GM21526 (cell line): ENCODE measurements at regions not wholly inside any gene's neighbourhood (a gene's known extent, or its start where the extent isn't known, plus 50 kb on each side); places are given as distances from the start of the nearest gene placed in this dataset.
"Not testable (repeated sequence)": the region's sequence is repeated elsewhere in the genome, so short reads cannot be mapped to it uniquely, and the experiment has no call there.

Experiments
- ATAC-seq: cut with Tn5 transposase; IDR thresholded peaks from one replicate; pipeline ENCODE4 v1.9.1; 2021; ENCODE audit warnings: moderate library complexity; ENCODE audit not compliant: unreplicated experiment, low FRiP score

GRCh38 chr6:119539066-119539746 lies 189.6 kb upstream of the MAN1A1 start:
- no peak for ATAC-seq

GRCh38 chr6:119536666-119537065 lies 187.1 kb upstream of the MAN1A1 start:
- no peak for ATAC-seq

- ATAC-seq: peak; percentile 59
These were observed 185.8 kb upstream of the MAN1A1 start for GRCh38 chr6:119535332-119535731.

GRCh38 chr6:119533603-119534279 lies 184.2 kb upstream of the MAN1A1 start:
- ATAC-seq: no peak

GRCh38 chr6:119527231-119527578 lies 177.6 kb upstream of the MAN1A1 start:
- ATAC-seq: no peak

- no peak for ATAC-seq
These were observed 177.1 kb upstream of the MAN1A1 start for GRCh38 chr6:119526561-119527230.

- no peak for ATAC-seq
These were observed 174.8 kb upstream of the MAN1A1 start for GRCh38 chr6:119524410-119524809.

GRCh38 chr6:119523556-119523955 lies 174.0 kb upstream of the MAN1A1 start:
- no peak for ATAC-seq

GRCh38 chr6:119521251-119521650 lies 171.7 kb upstream of the MAN1A1 start:
- ATAC-seq: no peak

GRCh38 chr6:119517428-119517827 lies 167.9 kb upstream of the MAN1A1 start:
- ATAC-seq: no peak

- no peak for ATAC-seq
These were observed 164.8 kb upstream of the MAN1A1 start for GRCh38 chr6:119514345-119514744.

- ATAC-seq: no peak
These were observed 161.5 kb upstream of the MAN1A1 start for GRCh38 chr6:119511024-119511423.

GRCh38 chr6:119510246-119510645 lies 160.7 kb upstream of the MAN1A1 start:
- no peak for ATAC-seq

GRCh38 chr6:119506631-119507174 lies 157.1 kb upstream of the MAN1A1 start:
- ATAC-seq: no peak

GRCh38 chr6:119501798-119502483 lies 152.4 kb upstream of the MAN1A1 start:
- ATAC-seq: peak; percentile 82

GRCh38 chr6:119499797-119500196 lies 150.2 kb upstream of the MAN1A1 start:
- no peak for ATAC-seq

GRCh38 chr6:119497988-119498727 lies 148.6 kb upstream of the MAN1A1 start:
- no peak for ATAC-seq

GRCh38 chr6:119495230-119495683 lies 145.7 kb upstream of the MAN1A1 start:
- ATAC-seq: no peak

GRCh38 chr6:119493980-119494379 lies 144.4 kb upstream of the MAN1A1 start:
- no peak for ATAC-seq

- ATAC-seq: not testable (repeated sequence)
These were observed 141.6 kb upstream of the MAN1A1 start for GRCh38 chr6:119491112-119491511.
